Effector CD4-positive, alpha-beta T cell (primary cell): ENCODE measurements at regions not wholly inside any gene's neighbourhood (a gene's known extent, or its start where the extent isn't known, plus 50 kb on each side); places are given as distances from the start of the nearest gene placed in this dataset.
"Not testable (repeated sequence)": the region's sequence is repeated elsewhere in the genome, so short reads cannot be mapped to it uniquely, and the experiment has no call there.

Experiments
- DNase-seq: peaks from one replicate; pipeline ENCODE4 v3.0.0-alpha.2; 2020

DNA sequence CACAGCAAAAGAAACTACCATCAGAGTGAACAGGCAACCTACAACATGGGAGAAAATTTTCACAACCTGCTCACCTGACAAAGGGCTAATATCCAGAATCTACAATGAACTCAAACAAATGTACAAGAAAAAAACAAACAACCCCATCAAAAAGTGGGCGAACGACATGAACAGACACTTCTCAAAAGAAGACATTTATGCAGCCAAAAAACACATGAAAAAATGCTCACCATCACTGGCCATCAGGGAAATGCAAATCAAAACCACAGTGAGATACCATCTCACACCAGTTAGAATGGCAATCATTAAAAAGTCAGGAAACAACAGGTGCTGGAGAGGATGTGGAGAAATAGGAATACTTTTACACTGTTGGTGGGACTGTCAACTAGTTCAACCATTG is 207.8 kb downstream of the USP6NL start:
- DNase-seq, result not testable (repeated sequence)

DNA sequence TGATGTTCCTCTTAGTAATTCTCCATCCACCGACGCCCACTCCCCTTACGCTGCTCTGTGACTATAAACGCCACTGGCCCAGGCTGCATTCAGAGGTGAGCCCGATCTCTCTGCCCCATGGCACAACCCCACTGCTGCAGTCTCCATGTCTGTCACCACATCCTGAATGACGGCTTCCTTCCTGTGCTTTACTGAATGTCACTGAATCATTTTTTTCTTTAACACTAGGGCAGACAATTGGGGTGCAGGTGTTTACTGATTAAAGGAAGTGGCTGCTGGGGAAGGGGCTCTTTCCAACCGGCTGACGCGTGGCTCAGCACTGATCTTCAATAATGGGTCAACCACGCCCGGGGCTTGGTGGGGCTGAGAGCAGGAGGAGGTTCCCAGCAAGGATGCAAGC is 208.3 kb downstream of the USP6NL start:
- peak; percentile 44 for DNase-seq

DNA sequence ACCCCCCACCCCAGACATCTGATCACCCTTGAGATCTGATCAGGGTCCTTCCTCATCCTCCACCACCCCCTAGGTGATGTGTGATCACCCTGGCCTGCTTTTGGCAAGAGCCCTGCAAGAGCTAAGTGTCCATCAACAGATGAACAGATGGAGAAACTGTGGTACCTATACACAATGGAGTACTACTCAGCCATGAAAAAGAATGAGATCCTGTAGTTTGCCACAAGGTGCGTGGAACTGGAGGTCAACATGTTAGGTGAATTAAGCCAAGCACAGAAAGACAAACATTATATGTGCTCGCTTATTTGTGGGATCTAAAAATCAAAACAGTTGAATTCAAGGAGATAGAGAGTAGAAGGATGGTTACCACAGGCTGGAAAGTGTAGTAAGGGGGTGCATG is 209.1 kb downstream of the USP6NL start:
- no peak for DNase-seq

DNA sequence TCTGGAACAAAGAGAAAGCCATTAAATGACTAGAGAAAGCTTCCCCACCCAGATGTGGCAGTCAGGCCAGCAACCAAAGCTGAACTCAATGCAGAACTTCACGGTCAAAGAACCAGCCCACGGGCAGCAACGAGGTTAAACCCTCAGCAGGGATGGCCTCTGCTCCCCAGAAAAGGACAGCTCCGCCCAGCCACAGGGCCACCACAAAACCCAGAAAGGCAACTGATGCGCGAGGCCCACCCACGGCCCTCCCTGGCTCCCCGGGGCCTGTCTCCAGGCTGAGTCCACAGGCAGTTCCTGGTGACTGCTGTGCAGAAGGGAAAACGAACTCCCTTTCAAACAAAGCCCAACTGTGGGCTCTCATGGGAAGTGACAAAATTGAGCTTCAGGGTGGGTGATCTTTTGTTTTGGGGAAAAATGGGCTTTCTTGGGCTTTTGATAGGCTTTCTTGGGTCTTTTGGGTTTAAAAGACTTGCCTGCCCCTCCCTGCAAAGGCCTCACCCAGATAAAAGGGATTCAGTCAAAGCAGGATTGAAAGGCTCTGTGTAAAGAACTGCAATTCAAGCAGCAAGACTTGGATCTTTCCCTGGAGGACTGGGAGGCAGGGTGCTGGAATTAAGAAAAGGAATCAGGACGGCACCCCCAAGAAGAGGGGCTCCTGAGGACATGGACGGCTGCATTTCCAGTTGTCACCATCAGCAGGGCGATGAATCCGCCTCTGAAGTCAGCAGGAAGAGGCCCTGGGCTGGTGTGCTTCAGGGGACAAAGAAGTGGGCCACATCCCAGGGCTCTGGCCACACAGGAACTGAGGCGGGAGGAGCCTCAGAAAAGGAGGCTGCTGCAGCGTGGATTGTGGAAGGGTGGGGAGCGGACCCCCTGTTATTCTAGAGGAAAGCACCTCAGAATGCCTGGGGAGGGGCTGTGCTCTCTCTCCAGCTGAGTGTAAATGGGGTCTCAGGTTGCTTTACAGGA is 209.9 kb downstream of the USP6NL start:
- no peak for DNase-seq

DNA sequence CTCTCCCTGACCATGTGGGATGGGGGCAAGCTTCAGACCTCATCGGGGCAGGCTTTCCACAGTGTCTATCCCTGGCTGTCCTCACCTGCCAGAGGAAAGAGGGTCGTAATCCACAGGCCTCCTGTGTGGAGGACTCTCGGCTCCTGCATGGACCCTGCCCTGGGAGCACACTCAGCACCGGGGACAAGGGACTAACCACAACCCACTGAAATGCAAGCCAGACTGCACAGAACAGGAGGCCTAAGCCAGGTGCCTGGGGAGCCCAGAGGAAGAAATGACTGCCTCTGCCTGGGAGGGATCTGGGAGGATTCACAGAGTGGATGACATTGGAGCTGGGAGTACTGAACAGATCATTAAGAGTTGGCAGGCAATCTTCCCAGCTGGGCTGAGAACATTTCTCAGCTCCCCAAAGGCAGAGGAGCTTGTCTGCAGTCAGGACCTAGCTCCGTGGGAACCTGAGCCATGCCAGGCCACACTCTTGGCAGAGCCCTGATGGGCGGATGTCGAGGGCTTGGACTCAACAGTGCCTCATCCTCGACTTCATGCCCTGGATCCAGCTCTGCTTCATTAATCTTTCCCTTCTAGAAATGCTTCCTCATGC is 213.4 kb downstream of the USP6NL start:
- DNase-seq, result no peak

DNA sequence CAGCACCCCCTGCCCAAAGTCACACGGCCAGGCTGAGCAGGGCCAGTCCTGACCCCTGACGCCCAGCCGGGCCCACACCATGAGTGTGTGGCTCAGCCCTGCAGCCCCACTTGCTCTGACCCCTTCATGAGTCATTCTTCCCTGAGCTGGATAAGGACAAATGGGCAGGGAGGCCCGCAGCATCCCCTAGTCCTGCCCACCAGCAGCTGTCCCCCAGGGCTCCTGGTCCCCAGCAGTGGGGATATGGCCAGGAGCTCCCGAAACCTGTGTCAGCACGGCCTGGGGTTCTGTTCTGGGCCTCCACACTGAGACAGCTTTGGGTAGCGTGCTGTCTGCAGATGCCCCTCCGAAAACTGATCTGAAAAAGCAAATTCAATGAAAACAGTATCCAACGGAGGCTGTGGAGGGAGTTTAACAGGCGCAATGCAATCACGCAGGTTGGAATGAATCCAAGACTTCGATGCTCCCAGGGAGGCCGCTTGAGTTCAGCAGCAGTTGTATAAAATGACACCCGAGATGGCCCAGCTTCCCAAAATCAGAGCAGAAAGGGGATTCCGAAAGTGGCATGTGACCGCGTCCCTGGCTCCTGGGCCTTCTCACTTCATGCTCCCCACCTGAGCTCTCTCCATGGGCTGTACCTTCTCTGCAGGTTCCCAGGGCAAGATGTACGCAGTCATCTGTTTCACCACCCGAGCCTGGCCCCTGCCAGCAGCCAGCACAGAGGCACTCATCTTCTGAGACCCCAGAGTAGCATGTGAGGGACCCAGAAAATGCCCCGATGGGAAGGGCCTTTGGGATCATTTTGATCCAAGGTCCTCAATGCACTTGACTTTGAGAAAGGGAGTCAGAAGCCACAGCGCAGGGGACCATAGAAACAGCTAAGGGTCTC is 214.1 kb downstream of the USP6NL start:
- no peak for DNase-seq

DNA sequence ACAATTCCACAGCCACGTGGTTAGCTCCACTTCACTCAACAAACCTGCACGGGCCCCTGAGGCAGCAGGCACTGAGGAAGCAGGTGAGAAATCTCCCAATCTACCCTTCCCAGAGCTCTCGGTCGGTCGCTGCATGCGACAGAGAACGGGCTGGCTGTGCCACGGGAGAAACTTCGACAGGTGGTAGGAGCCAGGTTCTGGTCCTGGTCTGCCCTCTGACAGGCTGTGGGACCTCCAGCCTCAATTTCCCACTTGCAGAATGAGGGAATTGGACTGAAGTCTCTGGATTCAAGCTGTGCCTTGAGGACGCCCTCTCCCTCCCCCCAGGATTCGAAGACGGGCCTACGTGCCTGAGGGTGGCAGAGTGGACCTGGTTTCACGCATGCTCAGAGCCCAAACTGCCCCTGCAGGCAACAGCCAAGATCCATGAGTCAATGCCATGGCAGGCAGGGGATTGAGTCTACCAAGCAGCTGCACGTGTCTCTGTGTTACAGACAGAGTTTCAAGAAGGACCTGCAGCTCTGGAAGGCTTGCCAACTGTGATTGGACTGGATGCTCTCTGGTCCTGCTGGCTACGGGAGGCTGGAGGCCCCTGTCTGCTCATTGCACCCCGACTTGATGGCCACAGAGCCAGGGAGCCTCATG is 215.0 kb downstream of the USP6NL start:
- no peak for DNase-seq

DNA sequence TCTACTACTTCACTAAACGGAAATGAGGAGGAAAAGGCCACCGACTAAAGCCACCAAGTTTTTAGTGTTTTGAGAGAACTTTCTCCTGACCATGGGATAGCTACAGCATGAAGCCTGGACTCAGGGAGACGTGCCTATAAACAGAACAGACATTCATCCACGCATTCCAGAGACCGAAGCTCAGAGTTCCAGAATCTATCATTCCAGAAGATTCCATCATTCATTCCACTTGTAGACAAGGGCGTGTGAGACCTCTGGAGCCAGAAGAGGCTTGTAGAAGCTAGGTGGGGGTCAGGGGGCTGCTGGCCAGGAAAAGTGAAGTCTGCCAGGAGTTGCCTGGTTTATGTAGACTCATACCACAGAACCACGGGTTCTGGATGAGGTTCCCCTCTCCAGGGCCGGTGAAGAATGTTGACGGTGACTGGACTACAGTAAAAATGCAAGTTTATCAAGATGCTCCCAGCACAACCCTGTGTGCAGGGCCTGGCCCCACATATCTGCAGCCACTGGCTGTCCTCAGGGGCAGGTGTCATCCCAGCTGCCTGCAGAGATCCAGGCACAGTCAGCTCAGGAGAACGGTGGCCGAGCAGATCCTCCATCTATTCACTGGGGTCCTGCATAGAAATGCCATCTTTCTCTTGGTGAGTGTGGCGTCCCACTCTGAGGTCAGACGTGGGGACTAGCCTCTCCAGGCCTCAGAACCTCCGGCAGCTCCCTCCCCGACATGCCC is 215.7 kb downstream of the USP6NL start:
- DNase-seq, result no peak

DNA sequence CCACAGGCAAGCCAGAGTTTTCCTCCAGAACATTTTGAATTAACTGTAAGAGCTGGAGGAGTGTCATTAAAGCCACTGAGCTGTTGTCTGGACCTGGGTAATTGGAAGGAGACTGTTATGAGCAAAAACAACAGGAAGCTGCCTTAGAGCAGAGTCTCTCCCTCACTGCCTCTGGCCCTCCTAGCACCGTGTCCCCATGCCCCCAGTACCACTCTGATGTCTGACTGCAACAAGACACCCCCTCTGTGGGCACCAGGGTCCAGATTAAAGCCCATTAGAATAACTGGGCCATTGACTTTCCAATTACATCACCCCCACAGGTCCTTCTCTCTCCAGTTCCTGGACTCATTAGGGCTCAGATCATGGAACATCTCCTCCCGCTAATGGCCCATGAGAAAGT is 216.3 kb downstream of the USP6NL start:
- no peak for DNase-seq

DNA sequence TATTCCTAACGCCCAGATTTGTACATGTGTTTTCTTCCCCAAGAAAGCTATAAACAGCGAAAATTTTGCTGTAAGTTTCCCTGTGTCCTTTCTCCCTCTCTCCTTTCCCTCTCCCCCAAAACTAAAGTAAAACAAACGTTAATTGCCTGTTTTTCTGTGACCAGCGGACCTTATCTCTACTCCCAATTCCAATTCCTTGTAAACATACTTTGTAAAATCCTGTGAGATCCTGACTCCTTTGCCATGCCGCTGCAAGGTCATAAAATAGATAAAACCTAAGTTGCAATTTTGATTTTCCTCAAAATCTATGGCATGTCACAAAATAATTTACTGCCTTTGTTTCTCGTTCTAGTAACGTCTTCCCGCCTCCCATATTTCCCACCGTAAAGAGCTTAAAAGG is 217.6 kb downstream of the USP6NL start:
- no peak for DNase-seq

DNA sequence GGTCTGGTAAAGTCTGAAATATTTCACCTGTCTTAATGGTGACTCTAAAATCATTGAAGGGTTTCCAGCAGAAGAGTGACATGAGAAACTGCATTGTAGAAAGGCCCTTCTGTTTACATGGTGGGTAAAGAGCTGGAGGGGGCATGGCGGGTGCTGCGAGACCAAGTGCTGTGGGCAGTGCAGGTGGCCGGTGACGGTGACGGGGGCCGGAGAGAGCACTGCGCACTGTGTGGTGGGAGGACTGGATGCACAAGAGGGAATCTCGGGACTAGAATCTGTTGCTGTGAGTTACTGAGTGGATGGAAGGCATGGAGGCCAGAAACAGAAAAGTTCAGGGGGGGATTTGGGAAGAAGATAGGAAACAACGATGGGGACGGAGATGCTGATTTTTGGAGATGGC is 218.7 kb downstream of the USP6NL start:
- DNase-seq, result no peak

DNA sequence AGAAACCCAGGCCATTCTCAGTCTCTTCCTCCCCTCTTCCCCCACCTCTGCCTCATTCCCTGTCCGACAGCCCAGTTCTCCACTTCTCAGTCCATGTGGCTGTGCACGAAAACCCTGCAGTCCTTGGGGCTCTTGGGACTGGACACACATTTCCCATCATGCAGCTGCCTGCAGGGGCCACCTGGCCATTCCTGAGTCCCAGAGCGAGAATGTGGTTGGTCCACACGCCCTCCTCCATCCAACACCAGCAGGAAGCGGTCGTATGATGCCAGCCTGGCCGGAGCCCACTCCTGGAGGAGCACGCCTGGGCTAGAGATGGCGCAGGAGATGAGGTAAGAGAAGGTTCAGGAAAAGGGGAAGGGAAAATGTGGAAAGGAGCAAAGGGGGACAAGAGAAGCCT is 222.5 kb downstream of the USP6NL start:
- no peak for DNase-seq

DNA sequence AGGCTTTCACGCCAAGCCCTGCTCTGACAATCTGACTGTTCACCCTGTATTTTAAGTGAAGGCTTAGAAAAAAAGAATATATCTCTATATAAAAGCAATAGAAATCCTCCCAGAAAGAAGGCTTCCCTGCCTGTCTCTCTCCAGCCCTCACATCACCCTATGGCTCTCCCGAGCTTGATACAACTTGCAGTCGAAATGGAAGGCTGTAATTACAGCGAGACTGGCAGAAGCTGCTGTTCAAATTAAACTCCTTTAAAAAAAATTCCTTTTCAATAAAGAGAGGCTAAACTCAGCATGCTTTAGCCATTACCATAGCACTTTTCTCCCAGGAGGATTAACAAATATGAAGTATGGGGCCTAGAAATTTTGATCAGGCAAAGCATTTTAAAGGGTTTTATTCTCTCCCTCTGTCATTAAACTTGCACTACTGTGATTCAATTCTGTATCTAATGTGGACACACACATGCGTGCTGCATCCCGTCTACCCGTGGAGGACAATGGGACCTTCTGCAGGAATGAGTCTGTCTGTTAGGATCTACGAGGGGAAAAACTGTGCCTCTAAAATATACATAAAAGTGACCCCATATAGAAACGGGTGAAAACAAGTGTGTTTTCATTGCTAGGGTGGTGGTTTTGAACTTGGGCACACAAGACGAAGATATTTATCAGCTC is 223.8 kb downstream of the USP6NL start:
- no peak for DNase-seq

DNA sequence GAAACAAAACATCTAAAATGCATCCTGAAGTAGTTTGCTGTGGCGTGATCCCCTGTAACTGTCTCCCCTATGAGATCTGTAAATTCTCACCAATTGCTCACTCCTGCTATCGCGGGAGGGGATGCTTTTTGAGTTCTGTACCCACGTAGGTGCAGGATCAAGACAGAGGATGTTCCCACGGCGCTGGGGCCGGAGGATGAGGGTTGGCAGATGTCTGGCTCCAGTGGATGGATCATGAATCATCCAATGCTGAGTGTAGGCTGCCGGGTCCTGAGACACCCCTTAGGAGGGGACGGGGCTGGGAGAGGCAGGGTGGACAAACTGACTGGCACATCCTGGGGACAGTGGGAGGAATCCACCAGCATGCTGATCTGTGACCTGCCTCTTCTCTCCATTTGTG is 224.4 kb downstream of the USP6NL start:
- DNase-seq, result no peak
